ENCODE measurements at regions not wholly inside any gene's neighbourhood (a gene's known extent, or its start where the extent isn't known, plus 50 kb on each side); places are given as distances from the start of the nearest gene placed in this dataset.
"Not testable (repeated sequence)": the region's sequence is repeated elsewhere in the genome, so short reads cannot be mapped to it uniquely, and the experiment has no call there.

- intact Hi-C loops (cut with DNase I); H3K27me3 ChIP-seq; ATAC-seq; H3K27ac ChIP-seq; H3K4me3 ChIP-seq; H3K9me3 ChIP-seq; H3K36me3 ChIP-seq (replicated peaks in 1 of 2; ENCODE audit: insufficient read depth in 1 of 2, low read depth in 2 of 2); DNase-seq; H3K4me1 ChIP-seq: not testable (repeated sequence)
- 47 to 49% methylated on average over 7 to 11 of the region's 11 CpGs for WGBS, 2 donors
Measured at GRCh38 chr12:8282181-8282580, 54.8 kb upstream of the FAM90A1 start.

- ATAC-seq; H3K4me1 ChIP-seq; intact Hi-C loops (cut with DNase I); H3K36me3 ChIP-seq (replicated peaks in 1 of 2; ENCODE audit: insufficient read depth in 1 of 2, low read depth in 2 of 2); H3K9me3 ChIP-seq; H3K4me3 ChIP-seq; H3K27ac ChIP-seq; H3K27me3 ChIP-seq: not testable (repeated sequence)
- WGBS, 2 donors, result 44 to 54% methylated on average over 10 of the region's 10 CpGs
- peak in 1 of 4 donors; percentile 8 for DNase-seq
Measured at GRCh38 chr12:8285681-8286080, 58.3 kb upstream of the FAM90A1 start.

GRCh38 chr12:8291764-8292163, 64.3 kb upstream of the FAM90A1 start:
- WGBS, 2 donors, result 68 to 78% methylated on average over 8 to 11 of the region's 11 CpGs
- ATAC-seq; H3K9me3 ChIP-seq; H3K4me1 ChIP-seq; DNase-seq; H3K27me3 ChIP-seq; H3K27ac ChIP-seq; H3K4me3 ChIP-seq; H3K36me3 ChIP-seq (replicated peaks in 1 of 2; ENCODE audit: insufficient read depth in 1 of 2, low read depth in 2 of 2); intact Hi-C loops (cut with DNase I): not testable (repeated sequence)

- not testable (repeated sequence) for H3K36me3 ChIP-seq (replicated peaks in 1 of 2; ENCODE audit: insufficient read depth in 1 of 2, low read depth in 2 of 2); ATAC-seq
Measured at GRCh38 chr12:8294662-8295061, 67.2 kb upstream of the FAM90A1 start.

GRCh38 chr12:8308611-8309010, 81.2 kb upstream of the FAM90A1 start:
- H3K9me3 ChIP-seq; H3K4me1 ChIP-seq; H3K4me3 ChIP-seq; ATAC-seq; H3K36me3 ChIP-seq (replicated peaks in 1 of 2; ENCODE audit: insufficient read depth in 1 of 2, low read depth in 2 of 2); DNase-seq; H3K27ac ChIP-seq; H3K27me3 ChIP-seq; intact Hi-C loops (cut with DNase I): not testable (repeated sequence)
- 41% methylated on average over 4 of the region's 10 CpGs; no CpG with 5 or more reads in 1 of the 2 donors for WGBS, 2 donors

More at GRCh38 chr12:8294662-8295061, 67.2 kb upstream of the FAM90A1 start:
- DNase-seq; H3K27ac ChIP-seq; intact Hi-C loops (cut with DNase I); H3K9me3 ChIP-seq; H3K27me3 ChIP-seq; H3K4me3 ChIP-seq; H3K4me1 ChIP-seq: not testable (repeated sequence)
- 77 to 85% methylated on average over 6 to 7 of the region's 7 CpGs for WGBS, 2 donors

- H3K27ac ChIP-seq; H3K27me3 ChIP-seq; DNase-seq; H3K36me3 ChIP-seq (replicated peaks in 1 of 2; ENCODE audit: insufficient read depth in 1 of 2, low read depth in 2 of 2); ATAC-seq; H3K4me3 ChIP-seq; H3K9me3 ChIP-seq; intact Hi-C loops (cut with DNase I); H3K4me1 ChIP-seq: not testable (repeated sequence)
- 95 to 96% methylated on average over 4 of the region's 4 CpGs for WGBS, 2 donors
Measured at GRCh38 chr12:8315997-8316396, 88.6 kb upstream of the FAM90A1 start.

GRCh38 chr12:8317675-8318074, 90.3 kb upstream of the FAM90A1 start:
- H3K4me1 ChIP-seq; ATAC-seq; H3K27ac ChIP-seq; H3K36me3 ChIP-seq (replicated peaks in 1 of 2; ENCODE audit: insufficient read depth in 1 of 2, low read depth in 2 of 2); H3K27me3 ChIP-seq; intact Hi-C loops (cut with DNase I); DNase-seq; H3K9me3 ChIP-seq; H3K4me3 ChIP-seq: not testable (repeated sequence)
- WGBS, 2 donors, result 35 to 41% methylated on average over 5 of the region's 5 CpGs

GRCh38 chr12:8320251-8320730, 92.9 kb upstream of the FAM90A1 start:
- H3K36me3 ChIP-seq (replicated peaks in 1 of 2; ENCODE audit: insufficient read depth in 1 of 2, low read depth in 2 of 2); H3K9me3 ChIP-seq; intact Hi-C loops (cut with DNase I); H3K4me3 ChIP-seq; H3K4me1 ChIP-seq; H3K27me3 ChIP-seq; H3K27ac ChIP-seq; ATAC-seq: not testable (repeated sequence)
- 51 to 72% methylated on average over 11 of the region's 11 CpGs for WGBS, 2 donors
- DNase-seq, result peak in 1 of 4 donors; percentile 3

GRCh38 chr12:8320791-8321370, 93.5 kb upstream of the FAM90A1 start:
- H3K9me3 ChIP-seq; H3K27ac ChIP-seq; H3K27me3 ChIP-seq; intact Hi-C loops (cut with DNase I); ATAC-seq; H3K36me3 ChIP-seq (replicated peaks in 1 of 2; ENCODE audit: insufficient read depth in 1 of 2, low read depth in 2 of 2); DNase-seq; H3K4me1 ChIP-seq; H3K4me3 ChIP-seq: not testable (repeated sequence)
- WGBS, 2 donors, result 70 to 79% methylated on average over 7 of the region's 7 CpGs

GRCh38 chr12:8325145-8325839, 97.9 kb upstream of the FAM90A1 start:
- H3K27ac ChIP-seq; intact Hi-C loops (cut with DNase I); DNase-seq; H3K27me3 ChIP-seq; ATAC-seq; H3K36me3 ChIP-seq (replicated peaks in 1 of 2; ENCODE audit: insufficient read depth in 1 of 2, low read depth in 2 of 2); H3K4me1 ChIP-seq; H3K9me3 ChIP-seq; H3K4me3 ChIP-seq: not testable (repeated sequence)
- 82 to 96% methylated on average over 3 of the region's 4 CpGs for WGBS, 2 donors

GRCh38 chr12:8328835-8329234, 101.4 kb upstream of the FAM90A1 start:
- DNase-seq; H3K4me3 ChIP-seq; H3K27ac ChIP-seq; intact Hi-C loops (cut with DNase I); H3K9me3 ChIP-seq; H3K4me1 ChIP-seq; H3K36me3 ChIP-seq (replicated peaks in 1 of 2; ENCODE audit: insufficient read depth in 1 of 2, low read depth in 2 of 2); H3K27me3 ChIP-seq; ATAC-seq: not testable (repeated sequence)
- 70 to 91% methylated on average over 3 of the region's 3 CpGs for WGBS, 2 donors

- H3K4me1 ChIP-seq; ATAC-seq; H3K27ac ChIP-seq; H3K4me3 ChIP-seq; H3K36me3 ChIP-seq (replicated peaks in 1 of 2; ENCODE audit: insufficient read depth in 1 of 2, low read depth in 2 of 2); H3K27me3 ChIP-seq; H3K9me3 ChIP-seq; intact Hi-C loops (cut with DNase I); DNase-seq: not testable (repeated sequence)
- WGBS, 2 donors, result 87 to 89% methylated on average over 1 to 2 of the region's 2 CpGs
Measured at GRCh38 chr12:8332373-8332772, 105.0 kb upstream of the FAM90A1 start.

Measured in body of pancreas (tissue), 4 donors.